HL-60 (cell line): ENCODE measurements at regions not wholly inside any gene's neighbourhood (a gene's known extent, or its start where the extent isn't known, plus 50 kb on each side); places are given as distances from the start of the nearest gene placed in this dataset.

Source experiments
- CTCF ChIP-seq: IDR thresholded peaks from one replicate; pipeline ENCODE4 v1.5.1; 2011; ENCODE audit warnings: low read length, control low read depth, inconsistent platforms; ENCODE audit not compliant: insufficient read depth
- POLR2AphosphoS5 ChIP-seq: IDR thresholded peaks from 2 replicates; pipeline ENCODE4 v1.6.1; 2012; ENCODE audit warnings: low read depth
- REST ChIP-seq: IDR thresholded peaks from 2 replicates; pipeline ENCODE4 v1.6.1; 2012; ENCODE audit warnings: low read depth; ENCODE audit not compliant: insufficient replicate concordance

DNA sequence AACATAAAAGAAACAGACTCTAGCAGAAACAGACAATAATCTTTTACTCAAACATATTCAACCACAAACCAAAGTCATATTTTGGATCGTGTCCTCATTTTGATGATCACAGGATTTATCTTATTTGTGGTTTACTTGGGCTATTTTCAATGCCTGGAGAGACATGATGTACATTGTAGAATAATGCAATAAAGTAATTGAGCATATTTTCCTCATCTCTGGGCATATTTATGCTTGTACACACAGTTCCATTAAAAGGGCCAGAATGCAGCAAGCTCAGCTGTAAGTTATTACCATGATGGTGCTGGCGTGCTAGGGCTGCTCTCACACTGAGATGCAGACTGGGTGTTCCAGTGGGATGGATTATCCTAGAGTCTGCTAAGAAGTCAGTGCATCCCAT, 456.7 kb downstream of the TLE4 start:
- TF ChIP-seq CTCF: no peak
- TF ChIP-seq POLR2AphosphoS5: no peak
- no peak for TF ChIP-seq REST
